HG03175 (cell line): ENCODE measurements at regions not wholly inside any gene's neighbourhood (a gene's known extent, or its start where the extent isn't known, plus 50 kb on each side); places are given as distances from the start of the nearest gene placed in this dataset.
"Not testable (repeated sequence)": the region's sequence is repeated elsewhere in the genome, so short reads cannot be mapped to it uniquely, and the experiment has no call there.

Experiments
- ATAC-seq: cut with Tn5 transposase; IDR thresholded peaks from one replicate; pipeline ENCODE4 v1.9.1; 2021; ENCODE audit warnings: mild to moderate bottlenecking, moderate library complexity; ENCODE audit not compliant: unreplicated experiment

GRCh38 chr2:48209214-48209885, 105.1 kb upstream of the FOXN2 start:
- ATAC-seq = no peak

GRCh38 chr2:48210189-48210588, 104.3 kb upstream of the FOXN2 start:
- ATAC-seq = no peak

GRCh38 chr2:48213646-48214045, 100.8 kb upstream of the FOXN2 start:
- no peak for ATAC-seq

GRCh38 chr2:48218169-48218568, 96.3 kb upstream of the FOXN2 start:
- no peak for ATAC-seq

- ATAC-seq = no peak
Measured at GRCh38 chr2:48219234-48219554, 95.3 kb upstream of the FOXN2 start.

GRCh38 chr2:48219555-48220436, 94.7 kb upstream of the FOXN2 start:
- ATAC-seq = no peak

- ATAC-seq = no peak
Measured at GRCh38 chr2:48220501-48220900, 94.0 kb upstream of the FOXN2 start.

- no peak for ATAC-seq
Measured at GRCh38 chr2:48221846-48222516, 92.5 kb upstream of the FOXN2 start.

- peak; percentile 82 for ATAC-seq
Measured at GRCh38 chr2:48227617-48228344, 86.7 kb upstream of the FOXN2 start.

GRCh38 chr2:48228345-48228684, 86.2 kb upstream of the FOXN2 start:
- peak; percentile 55 for ATAC-seq

- ATAC-seq = no peak
Measured at GRCh38 chr2:48229063-48229462, 85.4 kb upstream of the FOXN2 start.

- ATAC-seq = no peak
Measured at GRCh38 chr2:48230834-48231233, 83.6 kb upstream of the FOXN2 start.

- ATAC-seq = no peak
Measured at GRCh38 chr2:48232351-48232750, 82.1 kb upstream of the FOXN2 start.

GRCh38 chr2:48233005-48233404, 81.5 kb upstream of the FOXN2 start:
- ATAC-seq = peak; percentile 35

GRCh38 chr2:48233824-48234223, 80.7 kb upstream of the FOXN2 start:
- not testable (repeated sequence) for ATAC-seq

GRCh38 chr2:48235076-48235475, 79.4 kb upstream of the FOXN2 start:
- no peak for ATAC-seq

- ATAC-seq = no peak
Measured at GRCh38 chr2:48238381-48238780, 76.1 kb upstream of the FOXN2 start.

GRCh38 chr2:48240912-48241311, 73.6 kb upstream of the FOXN2 start:
- no peak for ATAC-seq

- ATAC-seq = no peak
Measured at GRCh38 chr2:48247206-48247605, 67.3 kb upstream of the FOXN2 start.

GRCh38 chr2:48248251-48248933, 66.1 kb upstream of the FOXN2 start:
- ATAC-seq = peak; percentile 84

GRCh38 chr2:48249025-48249424, 65.5 kb upstream of the FOXN2 start:
- ATAC-seq = no peak
